COR-L47 (cell line): ENCODE measurements at regions not wholly inside any gene's neighbourhood (a gene's known extent, or its start where the extent isn't known, plus 50 kb on each side); places are given as distances from the start of the nearest gene placed in this dataset.
"Not testable (repeated sequence)": the region's sequence is repeated elsewhere in the genome, so short reads cannot be mapped to it uniquely, and the experiment has no call there.

Experiments used
- DNase-seq: peaks from one replicate; lab custom pipeline; 2025; lab: John Stamatoyannopoulos, UW

DNA sequence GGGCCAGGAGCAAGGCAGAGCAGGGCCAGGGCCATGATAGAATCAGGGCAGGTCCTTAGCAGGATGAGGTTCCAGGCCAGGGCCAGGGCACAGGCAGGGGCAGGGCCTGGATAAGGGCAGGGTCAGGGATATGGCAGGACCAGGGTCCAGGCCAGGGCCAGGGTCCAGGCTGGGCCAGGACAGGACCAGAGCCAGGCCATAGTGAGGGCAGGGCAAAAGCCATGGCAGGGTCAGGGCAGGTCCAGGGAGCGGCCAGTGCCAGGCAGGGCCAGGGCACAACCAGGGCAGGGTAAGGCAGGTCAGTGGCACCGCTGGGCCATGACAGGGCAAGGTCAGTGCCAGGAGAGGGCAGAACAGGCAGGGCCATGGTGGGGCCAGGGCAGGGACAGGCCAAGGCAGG is 152.2 kb downstream of the LIPI start:
- DNase-seq = no peak

DNA sequence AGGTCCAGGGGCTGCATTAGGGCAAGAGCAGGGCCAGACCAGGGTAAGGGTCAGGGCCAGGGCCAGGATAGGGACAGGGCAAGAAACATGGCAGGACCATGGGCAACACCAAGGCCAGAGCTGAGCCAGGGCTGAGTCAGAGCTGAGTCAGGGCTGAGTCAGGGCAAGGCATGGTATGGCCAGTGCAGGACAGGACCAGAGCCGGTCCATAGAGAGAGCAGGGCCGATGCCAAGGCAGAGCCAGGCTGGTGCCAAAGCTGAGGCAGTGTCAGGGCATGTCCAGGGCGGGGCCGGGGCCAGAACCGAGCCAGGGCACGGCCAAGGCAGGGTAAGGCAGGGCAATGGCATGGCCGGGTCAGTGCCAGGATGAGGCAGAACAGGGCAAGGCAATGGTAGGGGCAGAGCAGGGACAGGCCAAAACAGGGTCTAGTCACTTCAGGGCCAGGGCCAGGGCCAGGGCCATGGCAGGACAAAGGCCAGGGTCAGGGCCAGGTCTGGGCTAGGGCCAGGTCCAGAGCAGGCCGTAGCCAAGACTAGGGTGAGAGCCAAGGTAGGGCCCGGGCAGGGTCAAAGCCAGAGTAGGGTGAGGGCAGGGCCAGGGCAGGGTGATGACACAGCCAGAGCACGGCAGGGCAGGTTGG is 152.8 kb downstream of the LIPI start:
- not testable (repeated sequence) for DNase-seq

- DNase-seq = no peak
These were observed 153.4 kb downstream of the LIPI start for GRCh38 chr21:14057313-14057712.

GRCh38 chr21:14056771-14057191 is 154.0 kb downstream of the LIPI start:
- no peak for DNase-seq

DNA sequence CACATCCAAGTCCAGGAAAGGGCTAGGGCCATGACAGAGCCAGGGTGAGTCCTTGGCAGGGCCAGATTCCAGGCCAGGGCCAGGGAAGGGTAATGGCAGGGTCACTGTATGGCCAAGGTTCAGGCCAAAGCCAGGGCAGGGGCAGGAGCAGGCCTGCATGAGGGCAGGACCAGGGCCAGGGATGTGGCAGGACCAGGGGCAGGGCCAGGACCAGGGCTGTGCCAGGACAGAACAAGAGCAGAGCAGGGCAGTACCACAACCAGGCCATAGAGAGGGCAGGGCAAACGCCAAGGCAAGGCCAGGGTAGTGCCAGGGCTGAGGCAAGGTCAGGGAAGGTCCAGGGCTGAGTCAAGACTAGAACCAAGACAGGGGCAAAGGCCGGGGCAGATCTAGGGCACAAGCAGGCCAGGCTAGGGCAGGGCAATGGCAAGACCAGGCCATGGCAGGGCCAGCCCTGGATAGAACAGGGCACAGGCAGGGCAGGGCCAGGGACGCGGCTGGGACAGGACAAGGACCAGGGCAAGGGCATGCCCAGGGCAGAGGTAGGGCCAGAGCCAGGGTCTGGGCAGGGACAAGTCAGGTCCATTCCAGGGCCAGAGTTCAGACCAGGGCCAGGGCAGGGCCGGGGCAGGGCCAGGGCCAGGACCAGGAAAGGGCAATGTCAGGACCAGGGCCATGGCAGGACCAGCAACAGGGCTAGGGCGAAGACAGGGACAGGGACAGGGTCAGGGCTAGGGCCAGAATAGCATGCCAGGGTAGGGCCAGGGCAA is 154.8 kb downstream of the LIPI start:
- DNase-seq = not testable (repeated sequence)

- DNase-seq = no peak
These were observed 156.1 kb downstream of the LIPI start for GRCh38 chr21:14054682-14055081.

- DNase-seq = no peak
These were observed 160.6 kb downstream of the LIPI start for GRCh38 chr21:14050121-14050520.

GRCh38 chr21:14046401-14046800 is 164.4 kb downstream of the LIPI start:
- no peak for DNase-seq

DNA sequence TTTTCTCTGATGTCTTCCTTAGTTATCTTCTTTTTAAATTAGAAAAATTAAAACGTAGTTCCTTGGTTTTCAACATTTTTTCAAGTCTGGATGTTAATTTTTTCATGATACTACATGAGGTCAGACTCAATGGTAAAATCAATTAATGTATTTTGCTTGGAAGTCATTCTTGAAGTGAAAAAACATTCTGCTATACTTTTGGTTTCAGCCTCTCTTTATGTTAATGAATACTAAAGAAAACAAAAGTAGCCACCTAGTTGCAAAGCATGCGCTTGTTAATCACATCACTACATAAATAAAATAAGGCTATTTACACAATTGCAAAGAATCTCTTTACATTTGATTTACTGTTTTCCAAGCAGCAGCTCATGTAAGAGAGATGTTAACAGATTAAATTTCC is 170.4 kb downstream of the LIPI start:
- DNase-seq = no peak

GRCh38 chr21:14028619-14029018 is 182.1 kb downstream of the LIPI start:
- DNase-seq = not testable (repeated sequence)

- peak; percentile 87 for DNase-seq
These were observed 183.4 kb downstream of the LIPI start for GRCh38 chr21:14027235-14027869.

- DNase-seq = not testable (repeated sequence)
These were observed 190.6 kb downstream of the LIPI start for GRCh38 chr21:14020108-14020507.

DNA sequence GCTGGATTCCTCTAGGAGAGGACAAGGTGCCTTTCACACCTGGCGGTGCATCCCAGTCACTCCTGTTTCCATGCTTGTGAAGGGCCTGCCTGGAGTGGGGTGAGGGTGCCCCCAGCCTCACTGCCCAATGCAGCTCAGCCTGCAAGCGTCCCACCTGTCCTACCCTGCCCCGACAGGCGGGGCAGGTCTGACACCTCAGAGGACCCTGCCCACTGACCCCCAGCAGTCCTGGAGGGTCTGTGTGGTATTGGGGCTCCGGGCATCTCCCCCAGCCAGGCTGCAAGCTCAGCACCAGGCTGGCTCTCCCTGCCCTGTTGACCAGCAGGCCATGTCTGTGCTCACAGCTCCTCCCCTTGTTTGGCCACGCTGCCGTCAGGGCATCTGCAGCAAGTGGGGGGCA is 194.9 kb downstream of the LIPI start:
- not testable (repeated sequence) for DNase-seq

- DNase-seq = not testable (repeated sequence)
These were observed 196.9 kb downstream of the LIPI start for GRCh38 chr21:14013623-14014498.

GRCh38 chr21:14013056-14013603 is 197.6 kb downstream of the LIPI start:
- DNase-seq = no peak

DNA sequence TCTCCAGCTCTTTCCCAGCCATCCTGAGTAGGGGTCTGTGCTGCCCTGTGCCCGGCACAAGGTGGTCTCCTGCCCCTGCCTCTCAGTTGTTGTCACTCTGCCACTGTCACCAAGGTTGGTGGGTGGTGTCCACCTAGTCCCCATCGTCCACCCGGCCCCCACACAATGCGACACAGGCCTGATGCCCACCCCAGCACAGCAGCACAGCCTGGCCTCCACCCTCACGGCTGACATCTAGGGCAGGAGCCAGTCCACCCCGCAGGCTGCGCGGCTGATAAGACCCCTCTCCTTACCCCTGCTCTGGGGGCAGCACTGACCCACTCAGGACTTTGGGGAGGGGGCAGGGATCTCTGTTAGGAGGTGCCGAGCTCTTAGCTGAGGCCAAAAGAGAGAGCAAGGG is 198.3 kb downstream of the LIPI start:
- DNase-seq = no peak

- not testable (repeated sequence) for DNase-seq
These were observed 199.0 kb downstream of the LIPI start for GRCh38 chr21:14011751-14012150.

DNA sequence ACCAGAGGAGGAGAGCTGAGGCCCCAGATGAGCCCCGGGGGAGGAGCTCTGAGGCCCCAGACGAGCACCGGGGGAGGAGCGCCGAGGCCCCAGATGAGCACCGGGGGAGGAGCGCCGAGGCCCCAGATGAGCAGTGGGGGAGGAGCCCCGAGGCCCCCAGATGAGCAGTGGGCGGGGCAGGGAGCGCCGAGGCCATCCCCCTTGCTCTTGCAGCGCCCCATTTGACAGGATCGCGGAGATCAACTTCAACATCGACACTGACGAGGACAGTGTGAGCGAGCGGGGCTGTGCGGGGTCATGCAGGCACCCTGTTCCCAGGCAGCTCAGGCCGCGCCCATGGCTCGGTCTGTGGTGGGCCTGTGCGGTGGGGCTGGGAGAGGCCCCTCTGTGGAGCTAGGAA is 199.6 kb downstream of the LIPI start:
- not testable (repeated sequence) for DNase-seq

GRCh38 chr21:14010729-14011128 is 200.0 kb downstream of the LIPI start:
- no peak for DNase-seq

DNA sequence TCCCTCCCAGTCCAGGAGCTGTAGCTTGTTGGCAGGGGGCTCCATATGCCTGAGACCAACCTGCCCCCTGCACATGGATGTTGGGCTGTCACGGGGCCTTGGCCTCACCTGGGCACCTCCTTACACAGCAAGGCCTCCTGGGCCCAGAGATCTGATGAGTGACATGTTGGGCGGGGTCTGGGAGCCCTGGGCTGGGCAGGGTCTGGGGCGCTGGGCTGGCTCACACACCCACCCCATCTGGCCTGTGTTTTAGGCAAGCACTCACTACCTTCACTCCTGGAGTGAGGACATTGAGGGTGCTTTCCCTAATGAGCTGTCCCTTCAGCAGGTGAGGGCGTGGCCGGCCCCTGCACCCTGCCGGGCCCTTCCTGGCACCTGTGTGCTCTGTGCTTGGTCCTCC is 200.8 kb downstream of the LIPI start:
- not testable (repeated sequence) for DNase-seq

DNA sequence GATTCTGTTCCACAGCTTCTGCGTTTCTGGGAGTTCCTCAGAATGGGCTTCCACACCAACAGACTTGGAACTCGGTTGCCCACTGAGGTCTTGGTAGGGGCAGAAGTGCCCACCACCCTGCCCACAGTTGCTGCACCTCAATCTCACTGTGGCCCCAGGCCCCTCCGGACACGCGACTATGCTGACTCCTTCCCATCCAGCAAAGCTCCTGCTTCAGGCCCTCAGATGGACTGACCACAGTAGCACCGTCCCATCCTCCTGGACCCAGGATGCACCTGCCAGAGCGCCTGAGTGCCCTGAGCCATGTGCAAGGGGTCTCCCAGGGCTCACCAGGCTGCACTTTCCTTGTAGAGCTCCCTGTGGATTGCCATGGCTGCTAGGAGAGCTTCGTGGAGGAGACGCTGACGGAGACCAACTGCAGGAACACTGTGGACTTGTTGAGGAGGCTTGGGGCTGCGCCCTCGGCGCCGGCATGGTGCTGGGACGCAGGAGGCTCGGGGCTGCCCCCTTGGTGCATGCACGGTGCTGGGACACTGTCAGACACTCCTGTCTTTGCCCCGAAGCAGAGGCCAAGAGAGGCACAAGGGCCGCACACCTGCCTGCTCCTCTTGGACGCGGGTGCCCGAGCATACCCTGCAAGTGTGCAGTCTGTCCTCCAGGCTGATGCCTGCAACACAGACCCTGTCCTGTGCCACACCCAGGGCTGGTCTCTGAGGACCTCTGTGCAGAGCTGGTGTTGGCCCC is 201.3 kb downstream of the LIPI start:
- DNase-seq = not testable (repeated sequence)
